Upper lobe of left lung (tissue), 4 donors: ENCODE measurements at regions not wholly inside any gene's neighbourhood (a gene's known extent, or its start where the extent isn't known, plus 50 kb on each side); places are given as distances from the start of the nearest gene placed in this dataset.

Experiments
- CTCF ChIP-seq, 6 experiments: fragments of 450-650 bp in 4 of 6; fragments of 200-600 bp in 2 of 6; sonication (generic) in 2 of 6; IDR thresholded peaks; one replicate each; pipeline ENCODE4 v1.5.1; 2016 to 2019; ENCODE audit warnings: antibody characterized with exemption in 6 of 6
- EP300 ChIP-seq, 4 donors: sonication (generic); formaldehyde crosslinking; IDR thresholded peaks; one replicate each; pipeline ENCODE4 v1.5.1; 2017; ENCODE audit warnings: antibody characterized with exemption in 4 of 4, control low read depth in 2 of 4
- POLR2A ChIP-seq, 4 donors: fragments of 450-650 bp; IDR thresholded peaks; one replicate each; pipeline ENCODE4 v1.5.1; 2016 to 2017; ENCODE audit warnings: antibody characterized with exemption in 4 of 4, mild to moderate bottlenecking in 2 of 4

GRCh38 chr2:819601-820000, 131.0 kb upstream of the SNTG2 start:
- TF ChIP-seq CTCF (IDR thresholded peaks at IDR 0.05) = no peak
- no peak for TF ChIP-seq EP300 (IDR thresholded peaks at IDR 0.05)
- no peak for TF ChIP-seq POLR2A (IDR thresholded peaks at IDR 0.05)
